Thyroid gland (tissue), 4 donors: ENCODE measurements at regions not wholly inside any gene's neighbourhood (a gene's known extent, or its start where the extent isn't known, plus 50 kb on each side); places are given as distances from the start of the nearest gene placed in this dataset.

Source experiments
- DNase-seq, 2 donors: peaks; one replicate each; pipeline ENCODE4 v3.0.0-alpha.2; 2019
- H3K27ac ChIP-seq, 3 donors: fragments of 200-600 bp; sonication (generic); 1 replicate in 2 of 3; 2 replicates in 1 of 3; pipeline ENCODE4 v1.5.1; 2016 to 2019; ENCODE audit warnings: mild to moderate bottlenecking in 1 of 3, moderate library complexity in 1 of 3
- H3K27me3 ChIP-seq: fragments of 200-600 bp; sonication (generic); one replicate; pipeline ENCODE4 v1.5.1; 2019
- H3K36me3 ChIP-seq, 2 donors: fragments of 200-600 bp; sonication (generic); one replicate each; pipeline ENCODE4 v1.5.1; 2016 to 2019
- H3K4me1 ChIP-seq, 2 donors: fragments of 200-600 bp; sonication (generic); one replicate each; pipeline ENCODE4 v1.5.1; 2017 to 2019
- H3K4me3 ChIP-seq, 3 donors: fragments of 200-600 bp; sonication (generic); replicated peaks in 1 of 3; 1 replicate in 2 of 3; 2 replicates in 1 of 3; pipeline ENCODE4 v1.5.1; 2016; ENCODE audit warnings: mild to moderate bottlenecking in 1 of 3
- H3K9me3 ChIP-seq: fragments of 200-600 bp; sonication (generic); one replicate; pipeline ENCODE4 v1.5.1; 2017
- CTCF ChIP-seq, 6 experiments: fragments of 200-600 bp in 3 of 6; fragments of 450-650 bp in 3 of 6; sonication (generic) in 3 of 6; IDR thresholded peaks; one replicate each; pipeline ENCODE4 v1.5.1; 2016 to 2019; ENCODE audit warnings: antibody characterized with exemption in 6 of 6, mild to moderate bottlenecking in 2 of 6, inconsistent platforms in 1 of 6, moderate library complexity in 1 of 6
- POLR2A ChIP-seq, 2 donors: fragments of 450-650 bp; IDR thresholded peaks; one replicate each; pipeline ENCODE4 v1.6.1; 2017; ENCODE audit warnings: antibody characterized with exemption in 2 of 2, mild to moderate bottlenecking in 2 of 2, moderate library complexity in 1 of 2
- WGBS, 2 donors: methylation state at CpG; one replicate each; pipeline ENCODE4 v1.1.5; 2017; 5-methylcytosine and 5-hydroxymethylcytosine counted together
- intact Hi-C: fragments of 100-400 bp; cut with DNase I; formaldehyde crosslinking; loops from one replicate; pipeline ENCODE4 v1.15.1; 2023

- peaks cover 0 to 5% of the 10 kb centered on the region in 2 donors for H3K4me1 ChIP-seq
- intact Hi-C loops: no loop called here
- DNase-seq: no peak
- H3K36me3 ChIP-seq: no peaks in the 10 kb centered on the region
- H3K9me3 ChIP-seq: no peaks in the 10 kb centered on the region
- 62 to 77% methylated on average over 13 of the region's 13 CpGs for WGBS, 2 donors
- no peak overlapping the region for H3K27ac ChIP-seq
- no peak overlapping the region for H3K4me3 ChIP-seq
- no peaks in the 10 kb centered on the region for H3K27me3 ChIP-seq
- TF ChIP-seq CTCF (IDR thresholded peaks at IDR 0.05) (no peak), POLR2A (IDR thresholded peaks at IDR 0.05) (no peak)
These were observed 202.0 kb downstream of the HRH4 start for GRCh38 chr18:24662412-24662821.

GRCh38 chr18:24663026-24663425, 202.6 kb downstream of the HRH4 start:
- no peak overlapping the region for H3K27ac ChIP-seq
- H3K4me1 ChIP-seq: peaks cover 0 to 5% of the 10 kb centered on the region in 2 donors
- intact Hi-C loops: no loop called here
- 62 to 69% methylated on average over 5 of the region's 5 CpGs for WGBS, 2 donors
- H3K4me3 ChIP-seq: no peak overlapping the region
- H3K9me3 ChIP-seq: no peaks in the 10 kb centered on the region
- TF ChIP-seq POLR2A (IDR thresholded peaks at IDR 0.05) (no peak), CTCF (IDR thresholded peaks at IDR 0.05) (no peak)
- H3K27me3 ChIP-seq: no peaks in the 10 kb centered on the region
- no peaks in the 10 kb centered on the region for H3K36me3 ChIP-seq
- no peak for DNase-seq

GRCh38 chr18:24669015-24669414, 208.6 kb downstream of the HRH4 start:
- WGBS, 2 donors: 71 to 75% methylated on average over 2 of the region's 2 CpGs
- Histone ChIP-seq H3K36me3 (no peaks in the 10 kb centered on the region), H3K4me3 (no peak overlapping the region), H3K9me3 (no peaks in the 10 kb centered on the region), H3K27me3 (no peaks in the 10 kb centered on the region), H3K4me1 (no peaks in the 10 kb centered on the region), H3K27ac (no peak overlapping the region)
- intact Hi-C loops: no loop called here
- no peak for DNase-seq
- no peak for TF ChIP-seq CTCF (IDR thresholded peaks at IDR 0.05)
- TF ChIP-seq POLR2A (IDR thresholded peaks at IDR 0.05): no peak

- Histone ChIP-seq H3K4me1 (no peaks in the 10 kb centered on the region), H3K27me3 (no peaks in the 10 kb centered on the region), H3K36me3 (no peaks in the 10 kb centered on the region), H3K27ac (no peak overlapping the region), H3K4me3 (no peak overlapping the region), H3K9me3 (no peaks in the 10 kb centered on the region)
- WGBS, 2 donors: 61 to 74% methylated on average over 3 of the region's 3 CpGs
- intact Hi-C loops: no loop called here
- DNase-seq: no peak
- TF ChIP-seq POLR2A (IDR thresholded peaks at IDR 0.05) (no peak), CTCF (IDR thresholded peaks at IDR 0.05) (no peak)
These were observed 209.1 kb downstream of the HRH4 start for GRCh38 chr18:24669502-24669901.

GRCh38 chr18:24672165-24672941, 211.9 kb downstream of the HRH4 start:
- Histone ChIP-seq H3K9me3 (no peaks in the 10 kb centered on the region), H3K4me3 (no peak overlapping the region), H3K4me1 (no peaks in the 10 kb centered on the region), H3K36me3 (no peaks in the 10 kb centered on the region), H3K27ac (no peak overlapping the region), H3K27me3 (peaks cover 3% of the 10 kb centered on the region)
- no peak for DNase-seq
- intact Hi-C loops: no loop called here
- WGBS, 2 donors: 41 to 42% methylated on average over 9 of the region's 9 CpGs
- TF ChIP-seq CTCF (IDR thresholded peaks at IDR 0.05) (no peak), POLR2A (IDR thresholded peaks at IDR 0.05) (no peak)
